NCI-H526 treated with DMSO at 0.1 percent for 48 hours (cell line): ENCODE measurements at regions not wholly inside any gene's neighbourhood (a gene's known extent, or its start where the extent isn't known, plus 50 kb on each side); places are given as distances from the start of the nearest gene placed in this dataset.

Source experiments
- DNase-seq: peaks from one replicate; lab custom pipeline; 2025; lab: John Stamatoyannopoulos, UW

- no peak for DNase-seq
Measured at GRCh38 chr18:78902795-78903435, 76.7 kb upstream of the SALL3 start.

- no peak for DNase-seq
Measured at GRCh38 chr18:78903436-78904178, 76.0 kb upstream of the SALL3 start.

GRCh38 chr18:78904179-78904531 is 75.5 kb upstream of the SALL3 start:
- no peak for DNase-seq

GRCh38 chr18:78905334-78905733 is 74.3 kb upstream of the SALL3 start:
- no peak for DNase-seq

GRCh38 chr18:78906066-78906465 is 73.6 kb upstream of the SALL3 start:
- no peak for DNase-seq

GRCh38 chr18:78908462-78909260 is 71.0 kb upstream of the SALL3 start:
- DNase-seq, result no peak

- DNase-seq, result no peak
Measured at GRCh38 chr18:78911751-78912283, 67.8 kb upstream of the SALL3 start.

- no peak for DNase-seq
Measured at GRCh38 chr18:78912336-78912735, 67.3 kb upstream of the SALL3 start.

GRCh38 chr18:78912844-78913243 is 66.8 kb upstream of the SALL3 start:
- no peak for DNase-seq

- no peak for DNase-seq
Measured at GRCh38 chr18:78913395-78913794, 66.2 kb upstream of the SALL3 start.

- no peak for DNase-seq
Measured at GRCh38 chr18:78913830-78914231, 65.8 kb upstream of the SALL3 start.

GRCh38 chr18:78914249-78914935 is 65.2 kb upstream of the SALL3 start:
- DNase-seq, result no peak

GRCh38 chr18:78915446-78916008 is 64.1 kb upstream of the SALL3 start:
- no peak for DNase-seq

- no peak for DNase-seq
Measured at GRCh38 chr18:78918707-78919106, 60.9 kb upstream of the SALL3 start.

- DNase-seq, result no peak
Measured at GRCh38 chr18:78919956-78920355, 59.7 kb upstream of the SALL3 start.

GRCh38 chr18:78920456-78921138 is 59.0 kb upstream of the SALL3 start:
- DNase-seq, result no peak

- DNase-seq, result no peak
Measured at GRCh38 chr18:78922856-78923255, 56.8 kb upstream of the SALL3 start.

GRCh38 chr18:78924301-78924700 is 55.3 kb upstream of the SALL3 start:
- no peak for DNase-seq

- DNase-seq, result no peak
Measured at GRCh38 chr18:78924786-78925540, 54.7 kb upstream of the SALL3 start.

GRCh38 chr18:78925557-78926242 is 53.9 kb upstream of the SALL3 start:
- no peak for DNase-seq
